ENCODE measurements at regions not wholly inside any gene's neighbourhood (a gene's known extent, or its start where the extent isn't known, plus 50 kb on each side); places are given as distances from the start of the nearest gene placed in this dataset.

- Histone ChIP-seq H2BK15ac (ENCODE audit: low read depth, poor library complexity, severe bottlenecking) (no peak overlapping the region), H2AK5ac (ENCODE audit: low read length, severe bottlenecking) (no peak overlapping the region), H3K4ac (ENCODE audit: low read depth in 1 of 2, low read length in 2 of 2) (no peak overlapping the region), H3K36me3 (ENCODE audit: control insufficient read depth in 1 of 2, insufficient read depth in 2 of 2, low read depth in 1 of 2, low read length in 2 of 2) (no peaks in the 10 kb centered on the region), H4K8ac (ENCODE audit: low read length) (no peak overlapping the region), H3K4me1 (ENCODE audit: control insufficient read depth, insufficient read depth, low read depth, low read length) (peaks cover 2% of the 10 kb centered on the region), H3K23ac (ENCODE audit: low read length in 2 of 2) (no peak overlapping the region), H3K14ac (ENCODE audit: low read length in 2 of 2) (no peak overlapping the region), H3K9me3 (ENCODE audit: control insufficient read depth, low read length) (no peaks in the 10 kb centered on the region), H3K9ac (ENCODE audit: low read length) (no peak overlapping the region), H3K4me2 (ENCODE audit: low read length, poor library complexity, severe bottlenecking) (no peak overlapping the region), H4K91ac (ENCODE audit: low read length) (no peak overlapping the region), H2BK120ac (ENCODE audit: low read depth, low read length) (no peak overlapping the region), H3K4me3 (ENCODE audit: insufficient read depth in 1 of 2, low read depth in 1 of 2, low read length in 2 of 2) (no peak overlapping the region), H2BK5ac (ENCODE audit: low read depth, low read length, poor library complexity, severe bottlenecking) (no peak overlapping the region), H2BK12ac (ENCODE audit: low read length in 2 of 2) (no peak overlapping the region), H3K27me3 (ENCODE audit: control insufficient read depth in 1 of 2, insufficient read depth in 1 of 2, low read length in 2 of 2) (no peaks in the 10 kb centered on the region), H3K18ac (ENCODE audit: low read depth in 1 of 2, low read length in 2 of 2) (no peak overlapping the region), H2AFZ (ENCODE audit: low read depth, low read length) (no peak overlapping the region), H3K27ac (ENCODE audit: low read length, poor library complexity, severe bottlenecking) (peak overlapping the region; percentile 86), H3K79me1 (replicated peaks; ENCODE audit: low read length, poor library complexity, severe bottlenecking) (no peaks in the 10 kb centered on the region)
- no peak for DNase-seq
These were observed 333.0 kb downstream of the RFPL4B start for GRCh38 chr6:112680091-112680490.

DNA sequence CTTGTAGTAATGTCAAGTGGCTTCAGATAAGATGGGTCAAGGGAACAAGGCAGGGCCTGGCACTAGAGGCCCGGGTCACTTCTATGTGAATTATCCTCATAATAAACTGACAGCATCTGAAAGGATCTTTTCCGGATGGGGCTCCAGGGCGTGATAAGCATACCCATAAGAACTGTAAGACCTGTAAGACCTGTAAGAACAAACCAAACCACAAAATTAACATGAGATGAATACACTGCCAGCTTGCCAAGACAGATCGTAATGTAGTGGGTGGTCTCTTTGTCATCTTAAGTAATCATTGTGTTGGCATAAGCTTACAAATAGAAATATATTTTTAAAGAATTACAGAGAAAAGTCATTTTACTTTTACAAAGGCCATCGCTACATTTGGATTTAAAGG is 334.9 kb downstream of the RFPL4B start:
- peak overlapping the region in 1 of 2 experiments; percentile 57 for H3K14ac ChIP-seq (ENCODE audit: low read length in 2 of 2)

GRCh38 chr6:112683106-112683505 is 336.0 kb downstream of the RFPL4B start:
- no peaks in the 10 kb centered on the region for H3K27me3 ChIP-seq (ENCODE audit: control insufficient read depth in 1 of 2, insufficient read depth in 1 of 2, low read length in 2 of 2)
- H4K91ac ChIP-seq (ENCODE audit: low read length): no peak overlapping the region
- no peak overlapping the region for H2BK12ac ChIP-seq (ENCODE audit: low read length in 2 of 2)
- H2AK5ac ChIP-seq (ENCODE audit: low read length, severe bottlenecking): no peak overlapping the region
- no peaks in the 10 kb centered on the region for H3K9me3 ChIP-seq (ENCODE audit: control insufficient read depth, low read length)
- no peak overlapping the region for H4K8ac ChIP-seq (ENCODE audit: low read length)
- 50% methylated on average over 2 of the region's 2 CpGs for WGBS
- no peak overlapping the region for H3K4ac ChIP-seq (ENCODE audit: low read depth in 1 of 2, low read length in 2 of 2)
- no peak overlapping the region for H2BK5ac ChIP-seq (ENCODE audit: low read depth, low read length, poor library complexity, severe bottlenecking)
- H3K4me3 ChIP-seq (ENCODE audit: insufficient read depth in 1 of 2, low read depth in 1 of 2, low read length in 2 of 2): no peak overlapping the region
- H3K4me1 ChIP-seq (ENCODE audit: control insufficient read depth, insufficient read depth, low read depth, low read length): peaks cover 4% of the 10 kb centered on the region
- H2BK15ac ChIP-seq (ENCODE audit: low read depth, poor library complexity, severe bottlenecking): no peak overlapping the region
- no peaks in the 10 kb centered on the region for H3K36me3 ChIP-seq (ENCODE audit: control insufficient read depth in 1 of 2, insufficient read depth in 2 of 2, low read depth in 1 of 2, low read length in 2 of 2)
- no peak overlapping the region for H2BK120ac ChIP-seq (ENCODE audit: low read depth, low read length)
- H3K9ac ChIP-seq (ENCODE audit: low read length): no peak overlapping the region
- H2AFZ ChIP-seq (ENCODE audit: low read depth, low read length): no peak overlapping the region
- no peak overlapping the region for H3K4me2 ChIP-seq (ENCODE audit: low read length, poor library complexity, severe bottlenecking)
- H3K79me1 ChIP-seq (replicated peaks; ENCODE audit: low read length, poor library complexity, severe bottlenecking): no peaks in the 10 kb centered on the region
- H3K18ac ChIP-seq (ENCODE audit: low read depth in 1 of 2, low read length in 2 of 2): no peak overlapping the region
- DNase-seq: no peak
- no peak overlapping the region for H3K27ac ChIP-seq (ENCODE audit: low read length, poor library complexity, severe bottlenecking)
- no peak overlapping the region for H3K14ac ChIP-seq (ENCODE audit: low read length in 2 of 2)
- H3K23ac ChIP-seq (ENCODE audit: low read length in 2 of 2): no peak overlapping the region

More for the DNA sequence above, 334.9 kb downstream of the RFPL4B start:
- Histone ChIP-seq H3K27ac (ENCODE audit: low read length, poor library complexity, severe bottlenecking) (no peak overlapping the region), H2BK120ac (ENCODE audit: low read depth, low read length) (no peak overlapping the region), H3K36me3 (ENCODE audit: control insufficient read depth in 1 of 2, insufficient read depth in 2 of 2, low read depth in 1 of 2, low read length in 2 of 2) (no peaks in the 10 kb centered on the region), H2BK5ac (ENCODE audit: low read depth, low read length, poor library complexity, severe bottlenecking) (no peak overlapping the region), H3K79me1 (replicated peaks; ENCODE audit: low read length, poor library complexity, severe bottlenecking) (no peaks in the 10 kb centered on the region), H2AK5ac (ENCODE audit: low read length, severe bottlenecking) (peak overlapping the region; percentile 92), H3K18ac (ENCODE audit: low read depth in 1 of 2, low read length in 2 of 2) (no peak overlapping the region), H2BK12ac (ENCODE audit: low read length in 2 of 2) (no peak overlapping the region), H2AFZ (ENCODE audit: low read depth, low read length) (no peak overlapping the region), H3K4me2 (ENCODE audit: low read length, poor library complexity, severe bottlenecking) (no peak overlapping the region), H3K4ac (ENCODE audit: low read depth in 1 of 2, low read length in 2 of 2) (no peak overlapping the region), H3K9ac (ENCODE audit: low read length) (no peak overlapping the region), H3K4me3 (ENCODE audit: insufficient read depth in 1 of 2, low read depth in 1 of 2, low read length in 2 of 2) (no peak overlapping the region), H3K9me3 (ENCODE audit: control insufficient read depth, low read length) (no peaks in the 10 kb centered on the region), H3K4me1 (ENCODE audit: control insufficient read depth, insufficient read depth, low read depth, low read length) (peaks cover 4% of the 10 kb centered on the region), H4K91ac (ENCODE audit: low read length) (no peak overlapping the region), H2BK15ac (ENCODE audit: low read depth, poor library complexity, severe bottlenecking) (no peak overlapping the region), H4K8ac (ENCODE audit: low read length) (no peak overlapping the region), H3K27me3 (ENCODE audit: control insufficient read depth in 1 of 2, insufficient read depth in 1 of 2, low read length in 2 of 2) (no peaks in the 10 kb centered on the region), H3K23ac (ENCODE audit: low read length in 2 of 2) (no peak overlapping the region)
- no peak for DNase-seq
- 100% methylated on average over 1 of the region's 5 CpGs for WGBS

GRCh38 chr6:112683926-112684325 is 336.8 kb downstream of the RFPL4B start:
- H3K79me1 ChIP-seq (replicated peaks; ENCODE audit: low read length, poor library complexity, severe bottlenecking): no peaks in the 10 kb centered on the region
- no peak overlapping the region for H4K8ac ChIP-seq (ENCODE audit: low read length)
- no peak overlapping the region for H3K18ac ChIP-seq (ENCODE audit: low read depth in 1 of 2, low read length in 2 of 2)
- no peak overlapping the region for H2BK5ac ChIP-seq (ENCODE audit: low read depth, low read length, poor library complexity, severe bottlenecking)
- WGBS: 71% methylated on average over 1 of the region's 3 CpGs
- no peaks in the 10 kb centered on the region for H3K36me3 ChIP-seq (ENCODE audit: control insufficient read depth in 1 of 2, insufficient read depth in 2 of 2, low read depth in 1 of 2, low read length in 2 of 2)
- peak; percentile 71 for DNase-seq
- no peak overlapping the region for H3K4me2 ChIP-seq (ENCODE audit: low read length, poor library complexity, severe bottlenecking)
- no peak overlapping the region for H2BK12ac ChIP-seq (ENCODE audit: low read length in 2 of 2)
- H3K27me3 ChIP-seq (ENCODE audit: control insufficient read depth in 1 of 2, insufficient read depth in 1 of 2, low read length in 2 of 2): no peaks in the 10 kb centered on the region
- H3K4ac ChIP-seq (ENCODE audit: low read depth in 1 of 2, low read length in 2 of 2): no peak overlapping the region
- H3K4me3 ChIP-seq (ENCODE audit: insufficient read depth in 1 of 2, low read depth in 1 of 2, low read length in 2 of 2): no peak overlapping the region
- H3K9me3 ChIP-seq (ENCODE audit: control insufficient read depth, low read length): no peaks in the 10 kb centered on the region
- H4K91ac ChIP-seq (ENCODE audit: low read length): no peak overlapping the region
- no peak overlapping the region for H3K23ac ChIP-seq (ENCODE audit: low read length in 2 of 2)
- no peak overlapping the region for H2AK5ac ChIP-seq (ENCODE audit: low read length, severe bottlenecking)
- H3K9ac ChIP-seq (ENCODE audit: low read length): peak overlapping the region; percentile 65
- H2AFZ ChIP-seq (ENCODE audit: low read depth, low read length): no peak overlapping the region
- no peak overlapping the region for H2BK15ac ChIP-seq (ENCODE audit: low read depth, poor library complexity, severe bottlenecking)
- no peak overlapping the region for H3K14ac ChIP-seq (ENCODE audit: low read length in 2 of 2)
- no peak overlapping the region for H3K27ac ChIP-seq (ENCODE audit: low read length, poor library complexity, severe bottlenecking)
- H3K4me1 ChIP-seq (ENCODE audit: control insufficient read depth, insufficient read depth, low read depth, low read length): peaks cover 4% of the 10 kb centered on the region
- no peak overlapping the region for H2BK120ac ChIP-seq (ENCODE audit: low read depth, low read length)

Measured in mesenchymal stem cell (in vitro differentiated cells and primary cell).